MCF 10A (cell line): ENCODE measurements at regions not wholly inside any gene's neighbourhood (a gene's known extent, or its start where the extent isn't known, plus 50 kb on each side); places are given as distances from the start of the nearest gene placed in this dataset.

Source experiments
- BruUV-seq: library from RNA; stranded (reverse); fragments of 400-500 nt; replicated peaks from 2 replicates; lab custom pipeline; 2021; lab: Mats Ljungman, UMichigan
- CTCF ChIA-PET: fragments of 300-600 bp; sonication (Branson Sonifier 250); formaldehyde crosslinking; extraction: SDS; loops from one replicate; lab custom pipeline; 2021; ENCODE audit warnings: antibody characterized with exemption, inconsistent platforms; lab: Yijun Ruan, JAX
- POLR2A ChIA-PET: fragments of 300-600, 350-650 bp; sonication (Branson Sonifier 250); formaldehyde crosslinking; extraction: SDS; loops from one replicate; lab custom pipeline; 2020; ENCODE audit warnings: antibody characterized with exemption, inconsistent platforms; lab: Yijun Ruan, JAX
- DNase-seq: peaks from one replicate; pipeline ENCODE4 v3.0.0-alpha.2; 2018; ENCODE audit not compliant: unreplicated experiment
- H3K27ac Mint-ChIP-seq: one replicate; pipeline ENCODE4 v1.8.0; 2022; ENCODE audit warnings: mild to moderate bottlenecking, low read depth, mixed read lengths; ENCODE audit not compliant: unreplicated experiment
- H3K27me3 Mint-ChIP-seq: one replicate; pipeline ENCODE4 v1.8.0; 2022; ENCODE audit warnings: mixed read lengths; ENCODE audit not compliant: insufficient read depth, unreplicated experiment
- H3K36me3 Mint-ChIP-seq: one replicate; pipeline ENCODE4 v1.8.0; 2022; ENCODE audit warnings: mild to moderate bottlenecking, moderate library complexity, mixed read lengths; ENCODE audit not compliant: insufficient read depth, unreplicated experiment
- H3K4me1 Mint-ChIP-seq: one replicate; pipeline ENCODE4 v1.8.0; 2022; ENCODE audit warnings: mixed read lengths; ENCODE audit not compliant: insufficient read depth, unreplicated experiment
- H3K4me3 Mint-ChIP-seq: one replicate; pipeline ENCODE4 v1.8.0; 2022; ENCODE audit warnings: mild to moderate bottlenecking, moderate library complexity, mixed read lengths; ENCODE audit not compliant: unreplicated experiment
- H3K9me3 Mint-ChIP-seq: one replicate; pipeline ENCODE4 v1.8.0; 2022; ENCODE audit warnings: mixed read lengths; ENCODE audit not compliant: unreplicated experiment
- CTCF ChIP-seq: fragments of 200-600 bp; IDR thresholded peaks from one replicate; pipeline ENCODE4 v1.8.0; 2022; ENCODE audit warnings: antibody characterized with exemption, mild to moderate bottlenecking; ENCODE audit not compliant: unreplicated experiment
- intact Hi-C: fragments of 100-400 bp; cut with micrococcal nuclease; formaldehyde crosslinking; loops from 2 replicates; pipeline ENCODE4 v1.14.1; 2022

DNA sequence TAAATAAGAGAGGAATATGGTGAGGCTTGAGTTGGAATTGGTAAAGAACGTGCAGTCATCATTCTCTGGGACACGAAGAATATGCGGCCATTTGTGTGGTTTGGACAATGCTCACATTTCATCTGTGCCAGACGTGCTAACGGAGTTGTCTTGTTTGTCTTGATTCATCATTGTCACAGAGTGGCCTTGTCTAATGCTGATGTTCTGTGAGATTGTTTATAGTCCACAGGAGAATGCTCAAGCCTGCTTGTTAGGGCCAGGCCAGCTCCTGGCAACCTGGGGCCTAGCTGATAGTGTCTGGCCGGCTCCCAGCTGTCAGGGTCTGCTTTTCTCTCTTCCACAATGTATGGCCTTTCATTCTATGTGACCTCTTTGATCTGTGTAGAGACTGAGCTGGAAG lies 384.7 kb downstream of the EDEM1 start:
- Mint-ChIP-seq H3K27me3 (peaks cover 7% of the 10 kb centered on the region), H3K9me3 (peaks cover 5% of the 10 kb centered on the region), H3K4me3 (no peak overlapping the region), H3K36me3 (no peaks in the 10 kb centered on the region), H3K4me1 (no peaks in the 10 kb centered on the region), H3K27ac (no peak overlapping the region)
- TF ChIP-seq CTCF, result no peak
- POLR2A ChIA-PET, result no interaction called here
- intact Hi-C loops, result no loop called here
- no TSS peak for BruUV-seq
- no peak for DNase-seq
- CTCF ChIA-PET, result no interaction called here

DNA sequence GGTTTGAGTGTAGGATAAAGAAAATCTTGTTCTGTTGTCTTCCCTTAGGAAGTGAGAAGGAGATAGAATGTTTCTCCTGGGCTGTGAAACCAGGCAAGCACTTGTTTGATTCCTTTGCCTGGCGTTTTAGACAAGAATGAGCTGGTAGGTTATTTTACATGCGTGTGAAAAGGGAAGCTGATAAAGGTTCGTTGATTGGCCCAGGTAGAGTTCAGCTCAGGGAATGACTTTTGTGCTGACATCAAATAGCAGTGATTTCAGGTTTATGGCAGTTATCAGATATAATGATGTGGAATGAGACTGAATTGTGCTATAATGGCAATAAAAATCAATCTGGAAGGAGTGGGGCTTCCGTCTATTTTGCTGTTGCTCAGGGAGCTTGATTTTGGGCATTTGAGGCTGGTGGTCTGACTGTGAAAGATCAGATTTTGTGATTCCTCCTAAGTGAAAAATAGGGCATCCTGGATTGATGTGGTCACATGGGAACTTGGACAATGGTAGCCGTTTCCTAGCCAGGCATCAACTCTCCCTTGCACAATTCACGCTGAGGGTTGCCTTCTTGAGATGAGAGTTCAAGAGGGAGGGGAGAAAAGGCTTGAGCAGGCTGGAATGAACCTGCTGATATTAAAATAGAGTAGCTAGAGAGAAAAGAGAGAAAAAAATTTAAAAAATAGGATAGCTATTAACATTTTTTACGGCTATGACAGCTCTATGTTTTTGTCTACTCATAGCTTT lies 388.9 kb downstream of the EDEM1 start:
- H3K4me1 Mint-ChIP-seq, result no peaks in the 10 kb centered on the region
- no peaks in the 10 kb centered on the region for H3K9me3 Mint-ChIP-seq
- no peak overlapping the region for H3K27ac Mint-ChIP-seq
- no peaks in the 10 kb centered on the region for H3K36me3 Mint-ChIP-seq
- intact Hi-C loops, result no loop called here
- no peak for TF ChIP-seq CTCF
- no peak overlapping the region for H3K4me3 Mint-ChIP-seq
- CTCF ChIA-PET, result interaction anchor here (1.2 to 1.5 kb wide), 2 partner anchors 9 to 82 kb away, joined by 4 read pairs; no protein-coding TSS in a partner anchor
- BruUV-seq, result no TSS peak
- POLR2A ChIA-PET, result no interaction called here
- DNase-seq, result no peak
- H3K27me3 Mint-ChIP-seq, result peaks cover 17% of the 10 kb centered on the region

DNA sequence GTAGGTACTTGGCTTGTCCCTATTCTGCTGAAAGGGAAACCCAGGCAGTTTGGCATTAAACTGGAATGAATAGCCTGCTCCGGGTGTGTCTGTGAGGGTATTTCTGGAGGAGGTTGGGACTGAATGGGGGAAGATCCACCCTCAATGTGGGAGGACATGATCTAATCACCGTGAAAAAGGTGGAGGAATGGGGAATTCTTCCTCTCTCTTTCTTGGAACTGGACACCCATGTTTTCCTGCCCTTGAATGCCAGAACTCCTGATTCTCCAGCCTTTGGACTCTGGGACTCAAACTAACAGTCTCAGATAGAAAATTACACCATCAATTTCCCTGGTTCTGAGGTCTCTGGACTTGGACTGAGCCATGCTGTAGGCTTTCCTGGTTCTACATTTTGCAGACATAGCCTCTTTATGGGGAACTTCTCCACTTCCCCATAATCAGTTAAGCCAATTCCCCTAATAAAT lies 391.7 kb downstream of the EDEM1 start:
- CTCF ChIA-PET, result interaction anchor here (0.8 kb wide), 1 partner anchor 10 kb away, joined by 3 read pairs; no protein-coding TSS in a partner anchor
- H3K4me1 Mint-ChIP-seq, result peaks cover 6% of the 10 kb centered on the region
- no peaks in the 10 kb centered on the region for H3K36me3 Mint-ChIP-seq
- no peaks in the 10 kb centered on the region for H3K9me3 Mint-ChIP-seq
- intact Hi-C loops, result no loop called here
- peaks cover 45% of the 10 kb centered on the region for H3K27me3 Mint-ChIP-seq
- POLR2A ChIA-PET, result no interaction called here
- no peak overlapping the region for H3K4me3 Mint-ChIP-seq
- no peak for DNase-seq
- no peak for TF ChIP-seq CTCF
- H3K27ac Mint-ChIP-seq, result no peak overlapping the region
- no TSS peak for BruUV-seq

DNA sequence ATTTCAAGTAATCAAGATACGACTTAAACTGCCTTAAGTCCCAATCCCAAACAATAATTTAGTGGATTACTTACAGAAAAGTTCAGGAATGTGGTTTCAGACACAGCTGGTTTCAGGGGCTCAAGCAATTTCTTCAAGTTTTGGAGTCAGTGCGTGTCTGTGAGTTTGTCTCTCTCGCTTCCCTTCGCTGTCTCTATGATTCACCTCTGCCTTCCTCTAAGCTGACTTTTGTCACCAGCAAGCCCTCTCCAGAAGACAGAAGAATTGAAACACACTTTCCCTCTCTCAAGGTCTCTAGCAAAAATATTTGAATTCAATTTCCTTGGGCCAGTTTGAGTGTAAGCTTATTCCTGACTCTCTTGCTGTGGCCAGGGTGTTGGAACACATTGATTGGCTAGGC lies 392.4 kb downstream of the EDEM1 start:
- H3K4me1 Mint-ChIP-seq, result peaks cover 10% of the 10 kb centered on the region
- TF ChIP-seq CTCF, result no peak
- DNase-seq, result no peak
- ChIA-PET CTCF (interaction anchor here (0.8 kb wide), 1 partner anchor 10 kb away, joined by 3 read pairs; no protein-coding TSS in a partner anchor), POLR2A (interaction anchor here (0.6 kb wide), 1 partner anchor 9 kb away, joined by 3 read pairs; no protein-coding TSS in a partner anchor)
- no peak overlapping the region for H3K27ac Mint-ChIP-seq
- H3K27me3 Mint-ChIP-seq, result peaks cover 45% of the 10 kb centered on the region
- no peaks in the 10 kb centered on the region for H3K9me3 Mint-ChIP-seq
- H3K4me3 Mint-ChIP-seq, result no peak overlapping the region
- BruUV-seq, result no TSS peak
- intact Hi-C loops, result no loop called here
- no peaks in the 10 kb centered on the region for H3K36me3 Mint-ChIP-seq
